HG03469 (cell line): ENCODE measurements at regions not wholly inside any gene's neighbourhood (a gene's known extent, or its start where the extent isn't known, plus 50 kb on each side); places are given as distances from the start of the nearest gene placed in this dataset.

Experiments used
- ATAC-seq: cut with Tn5 transposase; IDR thresholded peaks from one replicate; pipeline ENCODE4 v1.9.1; 2021; ENCODE audit warnings: mild to moderate bottlenecking, moderate library complexity, moderate number of reproducible peaks; ENCODE audit not compliant: unreplicated experiment

- ATAC-seq, result no peak
These were observed 120.3 kb upstream of the SOX5 start for GRCh38 chr12:24069532-24070395.

GRCh38 chr12:24066865-24067264 is 117.4 kb upstream of the SOX5 start:
- ATAC-seq, result no peak

GRCh38 chr12:24066097-24066496 is 116.6 kb upstream of the SOX5 start:
- no peak for ATAC-seq

GRCh38 chr12:24062642-24063245 is 113.3 kb upstream of the SOX5 start:
- ATAC-seq, result no peak

- ATAC-seq, result no peak
These were observed 110.6 kb upstream of the SOX5 start for GRCh38 chr12:24060089-24060488.

GRCh38 chr12:24057920-24058476 is 108.5 kb upstream of the SOX5 start:
- ATAC-seq, result no peak

GRCh38 chr12:24055747-24056146 is 106.3 kb upstream of the SOX5 start:
- no peak for ATAC-seq

GRCh38 chr12:24054416-24054815 is 104.9 kb upstream of the SOX5 start:
- ATAC-seq, result no peak

GRCh38 chr12:24049728-24050127 is 100.3 kb upstream of the SOX5 start:
- no peak for ATAC-seq

- no peak for ATAC-seq
These were observed 99.6 kb upstream of the SOX5 start for GRCh38 chr12:24049101-24049500.

- ATAC-seq, result no peak
These were observed 99.0 kb upstream of the SOX5 start for GRCh38 chr12:24048446-24048845.

GRCh38 chr12:24047326-24047725 is 97.9 kb upstream of the SOX5 start:
- ATAC-seq, result no peak

- no peak for ATAC-seq
These were observed 96.4 kb upstream of the SOX5 start for GRCh38 chr12:24045816-24046257.

GRCh38 chr12:24044941-24045703 is 95.7 kb upstream of the SOX5 start:
- no peak for ATAC-seq

- ATAC-seq, result no peak
These were observed 93.2 kb upstream of the SOX5 start for GRCh38 chr12:24042651-24043050.

GRCh38 chr12:24039113-24039525 is 89.6 kb upstream of the SOX5 start:
- no peak for ATAC-seq

- ATAC-seq, result no peak
These were observed 88.9 kb upstream of the SOX5 start for GRCh38 chr12:24038211-24038997.

GRCh38 chr12:24036438-24037216 is 87.2 kb upstream of the SOX5 start:
- ATAC-seq, result no peak

- no peak for ATAC-seq
These were observed 85.4 kb upstream of the SOX5 start for GRCh38 chr12:24034894-24035293.

GRCh38 chr12:24034160-24034559 is 84.7 kb upstream of the SOX5 start:
- ATAC-seq, result no peak
